ENCODE measurements at regions not wholly inside any gene's neighbourhood (a gene's known extent, or its start where the extent isn't known, plus 50 kb on each side); places are given as distances from the start of the nearest gene placed in this dataset.

DNA sequence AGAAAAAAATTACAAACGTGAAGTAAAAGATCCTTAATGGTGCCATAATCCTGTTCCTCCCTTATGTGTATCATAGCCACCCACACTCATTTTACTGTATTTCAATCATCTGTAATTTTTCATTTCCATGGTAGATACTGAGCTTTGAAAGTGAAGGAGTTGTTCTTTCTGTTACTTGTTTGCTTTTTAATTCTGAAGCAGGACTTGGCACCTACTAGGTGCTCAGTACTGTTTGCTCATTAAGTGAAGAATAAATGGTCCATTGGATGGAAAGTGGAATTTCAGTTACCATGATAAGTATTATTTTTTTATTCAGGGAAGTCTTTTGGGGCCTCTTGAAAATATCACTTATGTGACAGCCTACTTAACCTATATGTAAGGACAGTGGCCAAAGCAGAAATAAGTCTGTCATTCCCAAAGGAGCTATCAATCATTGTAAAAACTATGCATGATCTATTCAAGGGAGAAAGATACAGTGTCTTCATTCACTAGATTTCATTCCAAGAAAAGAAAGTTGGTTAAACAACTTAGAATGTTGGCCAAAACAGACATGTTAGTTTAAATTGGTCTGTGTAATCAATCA is 1244.4 kb upstream of the SEL1L start:
- no peaks in the 10 kb centered on the region for H3K9me3 ChIP-seq
- H3K27ac ChIP-seq, result no peak overlapping the region
- no peaks in the 10 kb centered on the region for H3K4me1 ChIP-seq
- 75 to 82% methylated on average over 1 of the region's 1 CpG for WGBS, 2 donors
- intact Hi-C loops (cut with DNase I), result no loop called here
- no peaks in the 10 kb centered on the region for H3K36me3 ChIP-seq
- H3K27me3 ChIP-seq, result no peaks in the 10 kb centered on the region
- DNase-seq, result no peak
- H3K4me3 ChIP-seq, result no peak overlapping the region
- TF ChIP-seq, protein P1, sequence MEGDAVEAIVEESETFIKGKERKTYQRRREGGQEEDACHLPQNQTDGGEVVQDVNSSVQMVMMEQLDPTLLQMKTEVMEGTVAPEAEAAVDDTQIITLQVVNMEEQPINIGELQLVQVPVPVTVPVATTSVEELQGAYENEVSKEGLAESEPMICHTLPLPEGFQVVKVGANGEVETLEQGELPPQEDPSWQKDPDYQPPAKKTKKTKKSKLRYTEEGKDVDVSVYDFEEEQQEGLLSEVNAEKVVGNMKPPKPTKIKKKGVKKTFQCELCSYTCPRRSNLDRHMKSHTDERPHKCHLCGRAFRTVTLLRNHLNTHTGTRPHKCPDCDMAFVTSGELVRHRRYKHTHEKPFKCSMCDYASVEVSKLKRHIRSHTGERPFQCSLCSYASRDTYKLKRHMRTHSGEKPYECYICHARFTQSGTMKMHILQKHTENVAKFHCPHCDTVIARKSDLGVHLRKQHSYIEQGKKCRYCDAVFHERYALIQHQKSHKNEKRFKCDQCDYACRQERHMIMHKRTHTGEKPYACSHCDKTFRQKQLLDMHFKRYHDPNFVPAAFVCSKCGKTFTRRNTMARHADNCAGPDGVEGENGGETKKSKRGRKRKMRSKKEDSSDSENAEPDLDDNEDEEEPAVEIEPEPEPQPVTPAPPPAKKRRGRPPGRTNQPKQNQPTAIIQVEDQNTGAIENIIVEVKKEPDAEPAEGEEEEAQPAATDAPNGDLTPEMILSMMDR (IDR thresholded peaks at IDR 0.05), result no peak
- no peak for TF ChIP-seq EP300 (IDR thresholded peaks at IDR 0.05)
- TF ChIP-seq POLR2A (IDR thresholded peaks at IDR 0.05), result no peak

DNA sequence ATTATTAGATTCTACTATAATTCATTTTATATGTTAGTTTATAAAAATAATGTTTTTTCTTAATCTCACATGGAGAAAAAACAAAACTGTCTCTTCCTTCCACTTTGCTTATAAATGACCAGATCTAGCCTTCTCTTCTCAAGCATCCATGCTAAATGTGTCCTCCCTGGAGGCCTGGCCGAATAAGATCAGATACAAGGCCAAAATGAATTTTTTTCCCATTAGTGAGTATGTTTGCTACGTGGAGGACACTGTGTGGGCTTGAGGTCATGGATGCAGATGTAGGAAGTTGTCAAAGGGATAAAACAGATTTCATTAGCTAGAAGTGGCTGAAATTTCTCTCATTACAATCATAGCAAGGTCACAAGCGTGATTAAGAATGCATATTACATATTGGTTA is 1244.9 kb upstream of the SEL1L start:
- Histone ChIP-seq H3K27me3 (no peaks in the 10 kb centered on the region), H3K36me3 (no peaks in the 10 kb centered on the region), H3K4me3 (no peak overlapping the region), H3K9me3 (no peaks in the 10 kb centered on the region), H3K4me1 (no peaks in the 10 kb centered on the region), H3K27ac (no peak overlapping the region)
- no peak for DNase-seq
- WGBS, 2 donors, result 53 to 68% methylated on average over 3 of the region's 3 CpGs
- TF ChIP-seq POLR2A (IDR thresholded peaks at IDR 0.05) (no peak), POLR2AphosphoS5 (IDR thresholded peaks at IDR 0.05) (no peak), EP300 (IDR thresholded peaks at IDR 0.05) (no peak)
- TF ChIP-seq, protein P1 (IDR thresholded peaks at IDR 0.05), result no peak
- intact Hi-C loops (cut with DNase I), result no loop called here

DNA sequence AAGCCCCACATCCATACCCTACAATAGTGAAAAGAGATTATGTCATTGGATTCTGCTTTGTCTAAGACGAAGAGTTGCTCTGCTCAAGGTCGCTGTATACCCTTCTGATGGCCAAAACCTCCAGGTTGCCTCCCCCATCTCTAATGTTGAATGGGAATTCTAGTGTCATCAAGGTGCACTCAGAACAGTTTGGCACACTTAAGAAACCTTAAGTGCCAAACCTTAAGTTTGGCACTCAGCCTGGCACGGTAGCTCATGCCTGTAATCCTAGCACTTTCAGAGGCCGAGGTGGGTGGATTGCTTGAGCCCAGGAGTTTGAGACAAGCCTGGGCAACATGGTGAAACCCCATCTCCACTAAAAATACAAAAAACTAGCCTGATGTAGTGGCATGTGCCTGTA is 1245.6 kb upstream of the SEL1L start:
- Histone ChIP-seq H3K27ac (no peak overlapping the region), H3K4me3 (no peak overlapping the region), H3K4me1 (no peaks in the 10 kb centered on the region), H3K27me3 (no peaks in the 10 kb centered on the region), H3K36me3 (no peaks in the 10 kb centered on the region), H3K9me3 (no peaks in the 10 kb centered on the region)
- TF ChIP-seq POLR2AphosphoS5 (IDR thresholded peaks at IDR 0.05) (no peak), EP300 (IDR thresholded peaks at IDR 0.05) (no peak), POLR2A (IDR thresholded peaks at IDR 0.05) (no peak)
- TF ChIP-seq, protein P1 (IDR thresholded peaks at IDR 0.05), result no peak
- intact Hi-C loops (cut with DNase I), result no loop called here
- DNase-seq, result no peak
- WGBS, 2 donors, result 85 to 89% methylated on average over 4 of the region's 4 CpGs

DNA sequence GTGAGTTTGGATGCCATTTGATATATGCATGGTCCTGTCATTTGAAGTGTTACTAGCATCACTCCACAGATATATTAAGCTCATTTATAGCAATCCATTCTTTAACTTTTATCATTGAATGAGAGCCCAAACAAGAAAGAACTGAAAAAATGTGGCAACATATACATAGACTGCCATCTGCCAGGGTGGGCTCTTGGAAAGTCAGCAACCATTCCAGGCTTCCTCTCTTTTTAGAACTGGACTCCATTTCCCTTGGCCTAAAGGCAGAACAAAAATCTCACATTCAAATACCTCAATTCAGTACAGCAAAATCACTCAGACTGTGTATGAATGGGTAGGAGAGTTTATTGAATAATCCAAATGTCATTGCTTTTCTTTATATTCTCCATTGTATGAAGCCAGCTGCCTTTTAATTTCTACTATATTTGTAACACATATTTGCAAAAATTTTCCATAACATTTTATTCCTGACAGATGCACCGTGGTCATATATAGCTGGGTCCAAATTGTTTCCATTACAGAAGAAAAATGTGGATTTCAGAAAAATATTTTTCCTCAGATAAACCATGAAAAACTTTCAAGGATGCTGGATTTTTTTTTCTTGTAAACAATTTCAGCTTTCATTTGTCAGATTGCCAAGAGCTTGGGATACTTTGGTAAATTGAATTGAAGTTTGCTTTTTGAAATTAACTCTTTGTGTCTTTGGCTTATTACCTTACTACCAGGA is 1252.3 kb upstream of the SEL1L start:
- Histone ChIP-seq H3K9me3 (no peaks in the 10 kb centered on the region), H3K4me3 (no peak overlapping the region), H3K27ac (no peak overlapping the region), H3K4me1 (no peaks in the 10 kb centered on the region), H3K27me3 (no peaks in the 10 kb centered on the region), H3K36me3 (no peaks in the 10 kb centered on the region)
- intact Hi-C loops (cut with DNase I), result no loop called here
- DNase-seq, result no peak
- no peak for TF ChIP-seq POLR2A (IDR thresholded peaks at IDR 0.05)
- TF ChIP-seq EP300 (IDR thresholded peaks at IDR 0.05), result no peak
- TF ChIP-seq, protein P1 (IDR thresholded peaks at IDR 0.05), result no peak
- TF ChIP-seq POLR2AphosphoS5 (IDR thresholded peaks at IDR 0.05), result no peak
- WGBS, 2 donors, result 39 to 57% methylated on average over 1 of the region's 1 CpG

All from sigmoid colon (tissue), 6 donors.